Erythroblast (primary cell): ENCODE measurements at regions not wholly inside any gene's neighbourhood (a gene's known extent, or its start where the extent isn't known, plus 50 kb on each side); places are given as distances from the start of the nearest gene placed in this dataset.

Experiments used
- GATA1 ChIP-seq: IDR thresholded peaks from 2 replicates; pipeline ENCODE4 v1.6.1; 2011; ENCODE audit warnings: low read depth, mild to moderate bottlenecking, control low read depth, low read length, moderate library complexity
- POLR2A ChIP-seq: IDR thresholded peaks from 2 replicates; pipeline ENCODE4 v1.6.1; 2011; ENCODE audit warnings: mild to moderate bottlenecking, low read length

DNA sequence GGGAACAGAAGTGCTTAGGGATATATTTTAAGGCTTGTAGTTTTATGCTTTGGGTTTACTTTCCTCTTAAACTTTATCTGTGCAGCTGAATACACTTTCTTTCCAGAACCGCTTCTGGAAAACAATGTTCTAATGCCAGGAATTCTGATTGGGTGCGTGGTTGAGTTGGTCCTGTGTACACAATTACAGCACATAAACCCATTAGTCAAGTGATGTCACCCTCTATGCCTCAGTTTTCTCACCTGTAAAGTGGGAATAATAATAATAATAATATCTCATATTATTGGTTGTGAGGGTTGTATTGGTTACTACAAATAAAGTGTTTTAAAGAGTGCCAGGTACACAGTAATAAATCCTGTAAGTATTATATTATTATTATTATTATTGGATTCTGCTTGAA is 129.2 kb downstream of the MID1IP1 start:
- TF ChIP-seq POLR2A (no peak), GATA1 (no peak)
